HG03565 (cell line): ENCODE measurements at regions not wholly inside any gene's neighbourhood (a gene's known extent, or its start where the extent isn't known, plus 50 kb on each side); places are given as distances from the start of the nearest gene placed in this dataset.
A peak's percentile ranks its signal among the peaks of the same experiment; 100 is the strongest.

Source experiments
- ATAC-seq: cut with Tn5 transposase; IDR thresholded peaks from one replicate; pipeline ENCODE4 v1.9.1; 2021; ENCODE audit warnings: mild to moderate bottlenecking, moderate library complexity; ENCODE audit not compliant: unreplicated experiment

- ATAC-seq: no peak
Observed at GRCh38 chr6:113381232-113381631, 475.9 kb upstream of the MARCKS start.

- peak; percentile 81 for ATAC-seq
Observed at GRCh38 chr6:113381959-113382358, 475.2 kb upstream of the MARCKS start.

GRCh38 chr6:113383701-113384100, 473.4 kb upstream of the MARCKS start:
- ATAC-seq: no peak

GRCh38 chr6:113385020-113385431, 472.1 kb upstream of the MARCKS start:
- no peak for ATAC-seq

- ATAC-seq: no peak
Observed at GRCh38 chr6:113388996-113389395, 468.1 kb upstream of the MARCKS start.

- ATAC-seq: no peak
Observed at GRCh38 chr6:113392551-113393055, 464.5 kb upstream of the MARCKS start.

GRCh38 chr6:113394216-113394615, 462.9 kb upstream of the MARCKS start:
- no peak for ATAC-seq

- no peak for ATAC-seq
Observed at GRCh38 chr6:113394729-113395128, 462.4 kb upstream of the MARCKS start.

GRCh38 chr6:113396730-113397129, 460.4 kb upstream of the MARCKS start:
- no peak for ATAC-seq

- no peak for ATAC-seq
Observed at GRCh38 chr6:113397236-113397635, 459.9 kb upstream of the MARCKS start.

GRCh38 chr6:113401231-113401630, 455.9 kb upstream of the MARCKS start:
- ATAC-seq: no peak

- ATAC-seq: no peak
Observed at GRCh38 chr6:113402544-113402943, 454.6 kb upstream of the MARCKS start.

GRCh38 chr6:113403966-113404595, 453.1 kb upstream of the MARCKS start:
- no peak for ATAC-seq

GRCh38 chr6:113405326-113406047, 451.7 kb upstream of the MARCKS start:
- no peak for ATAC-seq

- ATAC-seq: no peak
Observed at GRCh38 chr6:113406048-113406695, 451.0 kb upstream of the MARCKS start.

GRCh38 chr6:113411011-113411410, 446.1 kb upstream of the MARCKS start:
- ATAC-seq: no peak

GRCh38 chr6:113412589-113413357, 444.4 kb upstream of the MARCKS start:
- ATAC-seq: no peak

- no peak for ATAC-seq
Observed at GRCh38 chr6:113414511-113414910, 442.6 kb upstream of the MARCKS start.

GRCh38 chr6:113416170-113416569, 441.0 kb upstream of the MARCKS start:
- no peak for ATAC-seq

- no peak for ATAC-seq
Observed at GRCh38 chr6:113420290-113420689, 436.9 kb upstream of the MARCKS start.

GRCh38 chr6:113421997-113422396, 435.1 kb upstream of the MARCKS start:
- ATAC-seq: no peak
